GM21825 (cell line): ENCODE measurements at regions not wholly inside any gene's neighbourhood (a gene's known extent, or its start where the extent isn't known, plus 50 kb on each side); places are given as distances from the start of the nearest gene placed in this dataset.
"Not testable (repeated sequence)": the region's sequence is repeated elsewhere in the genome, so short reads cannot be mapped to it uniquely, and the experiment has no call there.

Source experiments
- ATAC-seq: cut with Tn5 transposase; IDR thresholded peaks from one replicate; pipeline ENCODE4 v1.9.1; 2021; ENCODE audit warnings: mild to moderate bottlenecking, moderate library complexity; ENCODE audit not compliant: unreplicated experiment

- no peak for ATAC-seq
These were observed 78.9 kb upstream of the CYRIA start for GRCh38 chr2:16744521-16744920.

- ATAC-seq = no peak
These were observed 76.4 kb upstream of the CYRIA start for GRCh38 chr2:16742026-16742425.

GRCh38 chr2:16741498-16741897 is 75.9 kb upstream of the CYRIA start:
- ATAC-seq = no peak

GRCh38 chr2:16739778-16740581 is 74.3 kb upstream of the CYRIA start:
- no peak for ATAC-seq

- ATAC-seq = no peak
These were observed 73.0 kb upstream of the CYRIA start for GRCh38 chr2:16738361-16739225.

- ATAC-seq = no peak
These were observed 72.2 kb upstream of the CYRIA start for GRCh38 chr2:16737812-16738211.

- no peak for ATAC-seq
These were observed 71.0 kb upstream of the CYRIA start for GRCh38 chr2:16736633-16737032.

- ATAC-seq = no peak
These were observed 63.7 kb upstream of the CYRIA start for GRCh38 chr2:16729335-16729734.

- no peak for ATAC-seq
These were observed 62.9 kb upstream of the CYRIA start for GRCh38 chr2:16728351-16729136.

GRCh38 chr2:16727849-16728248 is 62.2 kb upstream of the CYRIA start:
- ATAC-seq = not testable (repeated sequence)

- no peak for ATAC-seq
These were observed 61.6 kb upstream of the CYRIA start for GRCh38 chr2:16727256-16727655.

GRCh38 chr2:16726577-16726976 is 60.9 kb upstream of the CYRIA start:
- ATAC-seq = no peak

GRCh38 chr2:16726147-16726546 is 60.5 kb upstream of the CYRIA start:
- ATAC-seq = no peak

GRCh38 chr2:16725549-16725948 is 59.9 kb upstream of the CYRIA start:
- no peak for ATAC-seq

GRCh38 chr2:16722677-16723076 is 57.0 kb upstream of the CYRIA start:
- no peak for ATAC-seq

GRCh38 chr2:16722126-16722525 is 56.5 kb upstream of the CYRIA start:
- no peak for ATAC-seq

GRCh38 chr2:16721529-16721928 is 55.9 kb upstream of the CYRIA start:
- ATAC-seq = not testable (repeated sequence)

GRCh38 chr2:16720737-16721136 is 55.1 kb upstream of the CYRIA start:
- ATAC-seq = not testable (repeated sequence)

GRCh38 chr2:16719485-16719808 is 53.8 kb upstream of the CYRIA start:
- no peak for ATAC-seq

GRCh38 chr2:16718576-16719484 is 53.2 kb upstream of the CYRIA start:
- no peak for ATAC-seq
